HepG2 (cell line): ENCODE measurements at regions not wholly inside any gene's neighbourhood (a gene's known extent, or its start where the extent isn't known, plus 50 kb on each side); places are given as distances from the start of the nearest gene placed in this dataset.

ENCODE experiments used
- ATAC-seq: fragments of 200-7000 bp; cut with Tn5 transposase; 3 replicates; pipeline ENCODE4 v1.9.1; 2020; ENCODE audit warnings: mild to moderate bottlenecking, moderate library complexity
- BruUV-seq: library from RNA; stranded (reverse); fragments of 400-500 nt; replicated peaks from 2 replicates; lab custom pipeline; 2021; lab: Mats Ljungman, UMichigan
- CTCF ChIA-PET: fragments of 300-600 bp; formaldehyde crosslinking; extraction: SDS; loops from one replicate; lab custom pipeline; 2021; ENCODE audit warnings: low total read pairs, inconsistent platforms, low intra/inter-chr PET ratio; lab: Yijun Ruan, JAX
- POLR2A ChIA-PET: fragments of 350-600 bp; sonication (Branson Sonifier 250); formaldehyde crosslinking; loops from one replicate; lab custom pipeline; 2020; ENCODE audit warnings: antibody characterized with exemption, inconsistent platforms; lab: Yijun Ruan, JAX
- DNase-seq: peaks from one replicate; pipeline ENCODE4 v3.0.0-alpha.2; 2015; ENCODE audit warnings: low spot score
- FAIRE-seq: peaks from 3 replicates; lab custom pipeline; 2011; peaks lifted over from hg19 to GRCh38; lab: Jason Lieb, UNC
- H2AFZ ChIP-seq: one replicate; pipeline ENCODE4 v1.6.1; 2011; ENCODE audit warnings: low read length, inconsistent platforms
- H3K27ac ChIP-seq: fragments of 300-600 bp; 3 replicates; pipeline ENCODE4 v1.8.0; 2011; ENCODE audit warnings: mixed run types, mild to moderate bottlenecking, mixed read lengths, low read length, inconsistent platforms; ENCODE audit not compliant: insufficient read depth; ENCODE audit errors: extremely low read length
- H3K27me3 ChIP-seq, 2 experiments: fragments of 200-600 bp in 1 of 2; 2 replicates in 1 of 2; 3 replicates in 1 of 2; pipeline versions ENCODE4 v1.6.0 to v1.8.0; 2011; ENCODE audit warnings: low read length in 2 of 2, mild to moderate bottlenecking in 2 of 2, moderate library complexity in 2 of 2, inconsistent platforms in 1 of 2; ENCODE audit not compliant: insufficient read depth in 2 of 2, control insufficient read depth in 1 of 2
- H3K36me3 ChIP-seq, 2 experiments: fragments of 200-600 bp in 1 of 2; replicated peaks in 1 of 2; 2 replicates in 1 of 2; 3 replicates in 1 of 2; pipeline versions ENCODE4 v1.5.1 to v1.8.0; 2011; ENCODE audit warnings: low read length in 2 of 2, inconsistent platforms in 1 of 2; ENCODE audit not compliant: insufficient read depth in 2 of 2, control insufficient read depth in 1 of 2
- H3K4me1 ChIP-seq: 2 replicates; pipeline ENCODE4 v1.5.1; 2012; ENCODE audit warnings: low read length, inconsistent platforms; ENCODE audit not compliant: insufficient read depth
- H3K4me2 ChIP-seq: 2 replicates; pipeline ENCODE4 v1.6.0; 2011; ENCODE audit warnings: low read depth, low read length, inconsistent platforms
- H3K4me3 ChIP-seq, 3 experiments: fragments of 200-600 bp in 1 of 3; sonication (generic), shearing (Covaris generic) in 1 of 3; replicated peaks in 1 of 3; 2 replicates each; pipeline ENCODE4 v1.5.1; 2011 to 2016; ENCODE audit warnings: low read length in 3 of 3, inconsistent platforms in 2 of 3, low read depth in 2 of 3, mild to moderate bottlenecking in 2 of 3, control low read depth in 1 of 3, mixed read lengths in 1 of 3; ENCODE audit not compliant: insufficient read depth in 1 of 3
- H3K79me2 ChIP-seq: one replicate; pipeline ENCODE4 v1.6.1; 2011; ENCODE audit warnings: low read length, inconsistent platforms; ENCODE audit not compliant: insufficient read depth
- H3K9ac ChIP-seq: 2 replicates; pipeline ENCODE4 v1.6.0; 2011; ENCODE audit warnings: mild to moderate bottlenecking, low read depth, low read length, inconsistent platforms; ENCODE audit not compliant: insufficient read depth
- H3K9me3 ChIP-seq: 2 replicates; pipeline ENCODE4 v1.5.1; 2012; ENCODE audit warnings: mild to moderate bottlenecking, low read length
- H4K20me1 ChIP-seq: 2 replicates; pipeline ENCODE4 v1.6.0; 2011; ENCODE audit warnings: inconsistent platforms, mild to moderate bottlenecking, low read length, moderate library complexity; ENCODE audit not compliant: insufficient read depth
- ATF1 ChIP-seq: IDR thresholded peaks from 2 replicates; pipeline ENCODE4 v1.6.1; 2016; ENCODE audit warnings: mild to moderate bottlenecking, control low read depth
- EHMT2 ChIP-seq: fragments of 200-600 bp; sonication (generic); IDR thresholded peaks from 2 replicates; pipeline ENCODE4 v1.7.0; 2017; ENCODE audit warnings: antibody characterized with exemption, low read depth, low read length, borderline replicate concordance
- MED8 ChIP-seq: sonication (generic); formaldehyde crosslinking; IDR thresholded peaks from 2 replicates; pipeline ENCODE4 v1.8.1; 2023; ENCODE audit warnings: mild to moderate bottlenecking, missing genetic modification reagents; ENCODE audit not compliant: insufficient replicate concordance
- PHF21A ChIP-seq: sonication (generic); formaldehyde crosslinking; IDR thresholded peaks from 2 replicates; pipeline ENCODE4 v1.5.0; 2020; ENCODE audit warnings: mild to moderate bottlenecking, missing genetic modification reagents
- ZBTB33 ChIP-seq: sonication (generic); formaldehyde crosslinking; IDR thresholded peaks from 2 replicates; pipeline ENCODE4 v1.4.0; 2020; ENCODE audit warnings: missing genetic modification reagents
- WGBS: methylation state at CpG from one replicate; pipeline ENCODE4 v1.1.6; 2017; ENCODE audit warnings: low lambda C conversion rate; 5-methylcytosine and 5-hydroxymethylcytosine counted together
- in situ Hi-C: cut with HindIII; loops from 2 replicates; pipeline ENCODE4 v1.10.0; 2017; ENCODE audit warnings: low pct_unique_long_range_greater_than_20kb; ENCODE audit not compliant: extremely low pct_ligation_motif_present
- intact Hi-C: fragments of 100-400 bp; cut with micrococcal nuclease; formaldehyde crosslinking; loops from one replicate; pipeline ENCODE4 v1.10.0; 2022; ENCODE audit not compliant: unreplicated experiment
- TF ChIP-seq, protein P1 (sequence below): sonication (generic); formaldehyde crosslinking; conservative IDR thresholded peaks from 2 replicates; pipeline ENCODE4 v1.8.1; 2023; ENCODE audit warnings: missing genetic modification reagents
- TF ChIP-seq, protein P2 (sequence below), 2 experiments: IDR thresholded peaks; 2 replicates each; pipeline ENCODE4 v1.6.1; 2011 to 2012; ENCODE audit warnings: low read length in 2 of 2, borderline replicate concordance in 1 of 2, low read depth in 1 of 2, mild to moderate bottlenecking in 1 of 2, moderate library complexity in 1 of 2

DNA sequence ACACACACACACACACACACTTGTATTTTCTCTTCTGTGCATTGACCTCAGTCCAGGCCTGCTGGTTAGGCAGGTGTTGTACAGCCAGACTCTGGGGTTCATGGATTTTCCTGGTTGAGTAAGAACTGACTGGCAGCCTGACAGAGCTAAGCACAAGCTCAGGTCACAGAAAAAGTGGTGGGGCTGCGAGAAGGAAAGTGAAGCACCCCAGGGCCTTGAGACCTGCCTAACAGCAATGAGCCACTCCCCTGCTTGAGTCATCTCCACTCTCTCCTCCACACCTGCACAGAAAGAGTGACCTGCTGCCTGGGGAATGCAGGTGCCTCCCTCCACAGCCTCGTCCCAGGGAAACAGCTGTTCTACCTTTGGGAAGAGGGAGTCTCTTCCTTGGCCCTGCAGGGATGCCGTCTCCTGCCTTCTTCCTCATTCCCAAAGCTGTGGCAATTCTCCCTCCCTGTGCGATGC, 91.4 kb upstream of the LGALSL start (continued):
- TF ChIP-seq ZBTB33, result no peak
- TF ChIP-seq EHMT2, result no peak
- TF ChIP-seq, protein P1, sequence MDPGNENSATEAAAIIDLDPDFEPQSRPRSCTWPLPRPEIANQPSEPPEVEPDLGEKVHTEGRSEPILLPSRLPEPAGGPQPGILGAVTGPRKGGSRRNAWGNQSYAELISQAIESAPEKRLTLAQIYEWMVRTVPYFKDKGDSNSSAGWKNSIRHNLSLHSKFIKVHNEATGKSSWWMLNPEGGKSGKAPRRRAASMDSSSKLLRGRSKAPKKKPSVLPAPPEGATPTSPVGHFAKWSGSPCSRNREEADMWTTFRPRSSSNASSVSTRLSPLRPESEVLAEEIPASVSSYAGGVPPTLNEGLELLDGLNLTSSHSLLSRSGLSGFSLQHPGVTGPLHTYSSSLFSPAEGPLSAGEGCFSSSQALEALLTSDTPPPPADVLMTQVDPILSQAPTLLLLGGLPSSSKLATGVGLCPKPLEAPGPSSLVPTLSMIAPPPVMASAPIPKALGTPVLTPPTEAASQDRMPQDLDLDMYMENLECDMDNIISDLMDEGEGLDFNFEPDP, result no peak
- no peak for TF ChIP-seq MED8
- no peak for TF ChIP-seq PHF21A

DNA sequence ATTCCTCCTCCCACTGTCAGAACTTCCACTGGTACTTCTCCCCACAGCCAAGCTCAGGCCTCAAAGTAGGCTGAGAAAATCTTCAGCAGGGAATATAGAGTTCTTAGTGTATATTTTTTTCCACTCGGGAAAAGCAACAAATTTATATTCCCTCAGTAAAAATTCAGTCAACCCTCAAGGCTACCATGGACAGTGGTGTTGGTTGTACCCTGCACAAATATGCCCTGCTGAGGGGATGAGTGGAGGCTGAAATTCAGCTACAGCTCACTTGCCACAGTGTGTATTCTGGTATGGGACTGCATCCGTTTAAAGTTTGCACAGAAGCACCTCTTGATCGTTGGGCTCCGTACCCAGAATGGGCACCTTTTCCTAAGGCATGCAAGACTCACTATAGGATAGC, 90.8 kb upstream of the LGALSL start:
- no TSS peak for BruUV-seq

More for the DNA sequence above, 90.8 kb upstream of the LGALSL start:
- DNase-seq (no peak), FAIRE-seq (no peak), ATAC-seq (no peak)
- in situ Hi-C loops (no loop called here), intact Hi-C loops (no loop called here)
- POLR2A ChIA-PET, result no interaction called here
- no peaks in the 10 kb centered on the region for H4K20me1 ChIP-seq
- no peak overlapping the region for H2AFZ ChIP-seq
- WGBS, result 38% methylated on average over 4 of the region's 4 CpGs
- no peaks in the 10 kb centered on the region for H3K36me3 ChIP-seq
- CTCF ChIA-PET, result interaction anchor here (1.5 kb wide), 1 partner anchor 125 kb away, joined by 3 read pairs; no protein-coding TSS in a partner anchor
- no peak overlapping the region for H3K4me2 ChIP-seq
- no peaks in the 10 kb centered on the region for H3K9me3 ChIP-seq
- H3K79me2 ChIP-seq, result no peaks in the 10 kb centered on the region
- H3K27me3 ChIP-seq, result peaks cover 0 to 39% of the 10 kb centered on the region in 2 experiments; a peak in 3 of 5 replicates
- no peaks in the 10 kb centered on the region for H3K4me1 ChIP-seq
- H3K27ac ChIP-seq, result no peak overlapping the region
- no peak overlapping the region for H3K9ac ChIP-seq
- H3K4me3 ChIP-seq, result no peak overlapping the region
- TF ChIP-seq, protein P2, sequence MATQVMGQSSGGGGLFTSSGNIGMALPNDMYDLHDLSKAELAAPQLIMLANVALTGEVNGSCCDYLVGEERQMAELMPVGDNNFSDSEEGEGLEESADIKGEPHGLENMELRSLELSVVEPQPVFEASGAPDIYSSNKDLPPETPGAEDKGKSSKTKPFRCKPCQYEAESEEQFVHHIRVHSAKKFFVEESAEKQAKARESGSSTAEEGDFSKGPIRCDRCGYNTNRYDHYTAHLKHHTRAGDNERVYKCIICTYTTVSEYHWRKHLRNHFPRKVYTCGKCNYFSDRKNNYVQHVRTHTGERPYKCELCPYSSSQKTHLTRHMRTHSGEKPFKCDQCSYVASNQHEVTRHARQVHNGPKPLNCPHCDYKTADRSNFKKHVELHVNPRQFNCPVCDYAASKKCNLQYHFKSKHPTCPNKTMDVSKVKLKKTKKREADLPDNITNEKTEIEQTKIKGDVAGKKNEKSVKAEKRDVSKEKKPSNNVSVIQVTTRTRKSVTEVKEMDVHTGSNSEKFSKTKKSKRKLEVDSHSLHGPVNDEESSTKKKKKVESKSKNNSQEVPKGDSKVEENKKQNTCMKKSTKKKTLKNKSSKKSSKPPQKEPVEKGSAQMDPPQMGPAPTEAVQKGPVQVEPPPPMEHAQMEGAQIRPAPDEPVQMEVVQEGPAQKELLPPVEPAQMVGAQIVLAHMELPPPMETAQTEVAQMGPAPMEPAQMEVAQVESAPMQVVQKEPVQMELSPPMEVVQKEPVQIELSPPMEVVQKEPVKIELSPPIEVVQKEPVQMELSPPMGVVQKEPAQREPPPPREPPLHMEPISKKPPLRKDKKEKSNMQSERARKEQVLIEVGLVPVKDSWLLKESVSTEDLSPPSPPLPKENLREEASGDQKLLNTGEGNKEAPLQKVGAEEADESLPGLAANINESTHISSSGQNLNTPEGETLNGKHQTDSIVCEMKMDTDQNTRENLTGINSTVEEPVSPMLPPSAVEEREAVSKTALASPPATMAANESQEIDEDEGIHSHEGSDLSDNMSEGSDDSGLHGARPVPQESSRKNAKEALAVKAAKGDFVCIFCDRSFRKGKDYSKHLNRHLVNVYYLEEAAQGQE (IDR thresholded peaks at IDR 0.05; ENCODE audit: borderline replicate concordance in 1 of 2, low read depth in 1 of 2, low read length in 2 of 2), result peak in 1 of 2 experiments; percentile 62; a peak in 2 of 4 replicates
- TF ChIP-seq ATF1 (CRISPR knock-in tag), result no peak
